Ascending aorta (tissue), 2 donors: ENCODE measurements at regions not wholly inside any gene's neighbourhood (a gene's known extent, or its start where the extent isn't known, plus 50 kb on each side); places are given as distances from the start of the nearest gene placed in this dataset.

Experiments used
- DNase-seq, 2 donors: peaks; one replicate each; pipeline ENCODE4 v3.0.0-alpha.2; 2019; ENCODE audit warnings: low spot score in 2 of 2
- H3K27ac ChIP-seq, 2 donors: fragments of 200-600 bp; sonication (generic); one replicate each; pipeline ENCODE4 v1.5.1; 2016 to 2017; ENCODE audit warnings: mild to moderate bottlenecking in 1 of 2
- H3K27me3 ChIP-seq: fragments of 200-600 bp; sonication (generic); one replicate; pipeline ENCODE4 v1.5.1; 2017
- H3K36me3 ChIP-seq, 2 donors: fragments of 200-600 bp; sonication (generic); one replicate each; pipeline ENCODE4 v1.5.1; 2016
- H3K4me1 ChIP-seq, 2 donors: fragments of 200-600 bp; sonication (generic); one replicate each; pipeline ENCODE4 v1.5.1; 2016 to 2017; ENCODE audit warnings: mild to moderate bottlenecking in 1 of 2
- H3K4me3 ChIP-seq, 2 donors: fragments of 200-600 bp; sonication (generic); one replicate each; pipeline ENCODE4 v1.5.1; 2016 to 2017; ENCODE audit warnings: mild to moderate bottlenecking in 1 of 2
- H3K9me3 ChIP-seq, 2 donors: fragments of 200-600 bp; sonication (generic); one replicate each; pipeline ENCODE4 v1.5.1; 2016
- intact Hi-C: fragments of 100-400 bp; cut with DNase I; formaldehyde crosslinking; loops from one replicate; pipeline ENCODE4 v1.15.1; 2023
- TF ChIP-seq, protein P1 (sequence below), 3 experiments: fragments of 200-600 bp in 2 of 3; fragments of 450-650 bp in 1 of 3; sonication (generic) in 2 of 3; IDR thresholded peaks; one replicate each; pipeline ENCODE4 v1.5.1; 2016 to 2019; ENCODE audit warnings: antibody characterized with exemption in 3 of 3, mild to moderate bottlenecking in 1 of 3, moderate library complexity in 1 of 3

DNA sequence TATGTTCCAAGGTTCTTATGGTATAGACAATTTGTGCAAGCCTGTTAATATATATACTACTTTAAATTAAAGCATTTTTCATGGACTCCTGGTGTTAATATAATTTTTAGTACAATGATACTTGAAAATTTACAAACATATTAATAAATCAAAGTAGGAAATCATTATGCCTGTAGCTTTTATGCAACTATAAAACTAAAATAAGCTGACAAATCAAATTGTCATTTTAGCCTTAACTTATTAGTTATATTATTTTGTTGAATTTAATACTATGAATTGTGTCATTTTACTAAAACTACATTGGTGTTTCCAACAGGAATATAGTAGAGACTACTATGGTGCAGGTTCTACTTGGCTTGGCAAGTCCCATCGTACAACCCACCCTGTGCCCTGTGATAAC, 96.0 kb downstream of the MED10 start:
- no peak overlapping the region for H3K4me3 ChIP-seq
- no peaks in the 10 kb centered on the region for H3K36me3 ChIP-seq
- no peaks in the 10 kb centered on the region for H3K9me3 ChIP-seq
- no peaks in the 10 kb centered on the region for H3K27me3 ChIP-seq
- TF ChIP-seq, protein P1, sequence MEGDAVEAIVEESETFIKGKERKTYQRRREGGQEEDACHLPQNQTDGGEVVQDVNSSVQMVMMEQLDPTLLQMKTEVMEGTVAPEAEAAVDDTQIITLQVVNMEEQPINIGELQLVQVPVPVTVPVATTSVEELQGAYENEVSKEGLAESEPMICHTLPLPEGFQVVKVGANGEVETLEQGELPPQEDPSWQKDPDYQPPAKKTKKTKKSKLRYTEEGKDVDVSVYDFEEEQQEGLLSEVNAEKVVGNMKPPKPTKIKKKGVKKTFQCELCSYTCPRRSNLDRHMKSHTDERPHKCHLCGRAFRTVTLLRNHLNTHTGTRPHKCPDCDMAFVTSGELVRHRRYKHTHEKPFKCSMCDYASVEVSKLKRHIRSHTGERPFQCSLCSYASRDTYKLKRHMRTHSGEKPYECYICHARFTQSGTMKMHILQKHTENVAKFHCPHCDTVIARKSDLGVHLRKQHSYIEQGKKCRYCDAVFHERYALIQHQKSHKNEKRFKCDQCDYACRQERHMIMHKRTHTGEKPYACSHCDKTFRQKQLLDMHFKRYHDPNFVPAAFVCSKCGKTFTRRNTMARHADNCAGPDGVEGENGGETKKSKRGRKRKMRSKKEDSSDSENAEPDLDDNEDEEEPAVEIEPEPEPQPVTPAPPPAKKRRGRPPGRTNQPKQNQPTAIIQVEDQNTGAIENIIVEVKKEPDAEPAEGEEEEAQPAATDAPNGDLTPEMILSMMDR (IDR thresholded peaks at IDR 0.05) = no peak
- no peaks in the 10 kb centered on the region for H3K4me1 ChIP-seq
- no peak for DNase-seq
- intact Hi-C loops = no loop called here
- H3K27ac ChIP-seq = no peak overlapping the region

DNA sequence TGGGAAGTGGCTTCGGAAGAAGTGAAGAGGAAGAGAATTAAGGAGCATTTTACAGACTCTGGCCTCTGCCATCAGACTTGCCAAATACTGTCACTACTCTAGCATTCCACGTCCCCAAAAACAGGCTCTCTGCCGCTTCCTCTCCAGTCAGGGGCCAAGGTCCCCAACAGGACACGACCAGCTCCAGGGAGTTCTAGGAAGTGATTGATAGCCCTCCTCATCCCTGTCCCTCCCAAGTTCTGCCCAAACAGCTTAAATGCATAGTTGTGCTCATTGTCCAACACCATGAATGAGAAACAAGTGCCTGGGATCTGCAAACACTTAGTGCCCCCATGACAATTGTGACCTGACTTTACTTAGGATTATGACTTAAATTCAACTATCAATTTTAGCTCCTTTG, 96.5 kb downstream of the MED10 start:
- Histone ChIP-seq H3K4me1 (no peaks in the 10 kb centered on the region), H3K27me3 (no peaks in the 10 kb centered on the region), H3K27ac (no peak overlapping the region), H3K4me3 (peak overlapping the region in 1 of 2 donors; percentile 45), H3K9me3 (no peaks in the 10 kb centered on the region), H3K36me3 (no peaks in the 10 kb centered on the region)
- intact Hi-C loops = no loop called here
- TF ChIP-seq, protein P1 (IDR thresholded peaks at IDR 0.05) = no peak
- no peak for DNase-seq

DNA sequence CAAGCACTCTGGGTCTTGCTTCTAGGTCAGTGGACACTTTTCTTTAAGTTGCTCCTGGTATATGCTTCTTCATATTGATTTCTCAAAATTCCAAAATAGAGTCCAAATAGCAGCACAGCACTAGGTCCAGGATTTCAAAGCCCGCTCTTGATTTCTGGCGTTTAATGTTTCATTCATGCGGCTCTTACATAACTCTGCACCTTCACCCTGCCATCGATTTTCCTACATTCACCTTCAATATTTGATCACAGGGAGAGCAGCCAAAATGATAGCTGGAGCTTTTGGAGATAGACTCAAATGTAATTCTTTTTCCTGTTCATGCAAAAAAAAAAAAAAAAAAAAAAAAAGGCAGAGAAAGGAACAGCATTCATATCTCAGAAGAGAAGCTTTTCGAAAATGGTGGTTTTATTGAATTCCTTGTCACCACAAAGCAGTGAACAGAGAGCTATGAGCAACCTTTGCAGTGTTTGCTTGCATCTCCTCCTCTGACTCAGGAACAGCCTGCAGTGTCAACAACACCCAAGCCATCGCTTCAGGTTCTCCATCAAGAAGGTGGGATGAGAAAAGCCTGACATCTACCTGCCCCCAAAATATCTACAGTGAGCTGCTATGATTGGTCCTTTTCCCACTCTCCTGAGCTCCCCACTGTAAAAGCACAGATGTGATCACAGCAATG, 97.8 kb downstream of the MED10 start:
- H3K4me3 ChIP-seq = no peak overlapping the region
- H3K36me3 ChIP-seq = no peaks in the 10 kb centered on the region
- no peaks in the 10 kb centered on the region for H3K27me3 ChIP-seq
- no peak for DNase-seq
- intact Hi-C loops = no loop called here
- H3K9me3 ChIP-seq = no peaks in the 10 kb centered on the region
- TF ChIP-seq, protein P1 (IDR thresholded peaks at IDR 0.05) = no peak
- no peaks in the 10 kb centered on the region for H3K4me1 ChIP-seq
- no peak overlapping the region for H3K27ac ChIP-seq

DNA sequence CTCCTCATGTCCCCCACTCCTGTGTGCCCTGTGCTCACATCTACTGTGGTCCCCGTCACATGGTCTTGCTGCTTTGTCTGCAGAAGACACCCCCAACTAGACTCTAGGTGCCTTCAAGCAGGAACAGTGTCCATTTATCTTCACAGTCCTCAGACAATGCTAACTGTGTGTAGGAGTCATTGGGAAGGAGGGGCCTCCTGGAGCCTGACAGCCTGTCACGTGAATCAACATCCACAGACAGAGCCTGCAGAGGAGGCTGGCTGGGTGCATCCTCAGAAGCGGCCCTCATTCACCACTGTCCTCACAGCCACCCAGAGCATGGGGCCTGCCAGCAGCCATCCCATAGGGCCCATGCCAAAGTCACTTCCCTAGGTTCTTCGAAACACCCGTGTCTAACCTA, 98.7 kb downstream of the MED10 start:
- Histone ChIP-seq H3K9me3 (no peaks in the 10 kb centered on the region), H3K4me3 (no peak overlapping the region), H3K27ac (no peak overlapping the region), H3K36me3 (no peaks in the 10 kb centered on the region), H3K4me1 (no peaks in the 10 kb centered on the region), H3K27me3 (no peaks in the 10 kb centered on the region)
- no peak for DNase-seq
- TF ChIP-seq, protein P1 (IDR thresholded peaks at IDR 0.05) = no peak
- intact Hi-C loops = no loop called here

DNA sequence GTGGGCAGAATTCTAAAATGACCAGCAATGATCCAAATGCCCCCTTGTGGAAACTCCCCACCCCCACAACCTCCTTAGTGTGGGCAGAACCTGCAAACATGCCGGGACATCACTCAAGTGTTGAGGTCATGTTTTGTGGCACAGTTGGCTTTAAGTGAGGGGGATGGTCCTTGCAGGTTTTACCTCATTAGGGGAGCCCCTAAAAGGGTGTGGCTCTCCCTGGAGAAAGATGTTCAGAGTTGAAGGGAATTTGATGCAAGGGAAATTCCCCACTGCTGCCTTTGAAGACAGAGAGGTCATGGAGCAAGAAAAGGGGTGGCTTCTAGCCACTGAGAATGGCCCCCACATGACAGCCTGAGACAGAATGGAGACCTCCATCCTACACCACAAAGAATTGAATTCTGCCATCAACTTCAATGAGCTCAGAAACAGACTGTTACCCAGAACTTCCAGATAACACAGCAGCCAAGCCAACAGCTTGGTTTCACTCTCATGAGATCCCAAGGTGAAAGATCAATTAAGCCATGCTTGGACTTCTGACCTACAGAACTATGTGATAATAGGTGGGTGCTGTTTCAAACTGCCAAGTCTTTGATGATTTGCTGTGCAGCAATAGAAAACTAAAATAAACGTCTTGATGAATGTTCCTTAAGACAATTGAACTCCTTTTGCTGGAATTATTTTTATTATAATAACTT, 103.4 kb downstream of the MED10 start:
- Histone ChIP-seq H3K27ac (no peak overlapping the region), H3K4me1 (no peaks in the 10 kb centered on the region), H3K4me3 (no peak overlapping the region), H3K27me3 (no peaks in the 10 kb centered on the region), H3K36me3 (no peaks in the 10 kb centered on the region), H3K9me3 (peaks cover 0 to 3% of the 10 kb centered on the region in 2 donors)
- intact Hi-C loops = no loop called here
- no peak for DNase-seq
- TF ChIP-seq, protein P1 (IDR thresholded peaks at IDR 0.05) = no peak
